ENCODE measurements at regions not wholly inside any gene's neighbourhood (a gene's known extent, or its start where the extent isn't known, plus 50 kb on each side); places are given as distances from the start of the nearest gene placed in this dataset.

DNA sequence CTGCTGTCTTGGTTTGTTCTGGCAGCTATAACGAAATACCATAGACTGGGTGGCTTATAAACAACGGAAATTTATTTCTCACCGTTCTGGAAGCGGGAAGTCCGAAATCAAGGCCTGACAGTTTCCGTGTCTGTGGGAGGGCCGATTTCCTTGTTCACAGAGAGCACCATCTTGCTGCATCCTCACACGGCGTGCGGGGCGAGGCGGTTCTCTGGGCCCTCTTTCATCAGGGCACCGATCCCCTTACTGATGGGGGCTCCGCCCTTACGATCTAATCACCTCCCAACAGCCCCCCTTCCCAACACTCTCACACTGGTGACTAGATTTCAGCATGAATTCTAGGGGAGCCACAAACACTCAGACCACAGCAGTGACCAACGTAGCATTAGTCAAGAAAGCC, 578.3 kb upstream of the FAT1 start:
- intact Hi-C loops (cut with micrococcal nuclease), result no loop called here
- TF ChIP-seq, protein P1, sequence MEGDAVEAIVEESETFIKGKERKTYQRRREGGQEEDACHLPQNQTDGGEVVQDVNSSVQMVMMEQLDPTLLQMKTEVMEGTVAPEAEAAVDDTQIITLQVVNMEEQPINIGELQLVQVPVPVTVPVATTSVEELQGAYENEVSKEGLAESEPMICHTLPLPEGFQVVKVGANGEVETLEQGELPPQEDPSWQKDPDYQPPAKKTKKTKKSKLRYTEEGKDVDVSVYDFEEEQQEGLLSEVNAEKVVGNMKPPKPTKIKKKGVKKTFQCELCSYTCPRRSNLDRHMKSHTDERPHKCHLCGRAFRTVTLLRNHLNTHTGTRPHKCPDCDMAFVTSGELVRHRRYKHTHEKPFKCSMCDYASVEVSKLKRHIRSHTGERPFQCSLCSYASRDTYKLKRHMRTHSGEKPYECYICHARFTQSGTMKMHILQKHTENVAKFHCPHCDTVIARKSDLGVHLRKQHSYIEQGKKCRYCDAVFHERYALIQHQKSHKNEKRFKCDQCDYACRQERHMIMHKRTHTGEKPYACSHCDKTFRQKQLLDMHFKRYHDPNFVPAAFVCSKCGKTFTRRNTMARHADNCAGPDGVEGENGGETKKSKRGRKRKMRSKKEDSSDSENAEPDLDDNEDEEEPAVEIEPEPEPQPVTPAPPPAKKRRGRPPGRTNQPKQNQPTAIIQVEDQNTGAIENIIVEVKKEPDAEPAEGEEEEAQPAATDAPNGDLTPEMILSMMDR (IDR thresholded peaks at IDR 0.05), result no peak
- Histone ChIP-seq H3K9ac (ENCODE audit: insufficient read depth, low read length, poor library complexity, severe bottlenecking) (no peak overlapping the region), H3K4me1 (ENCODE audit: control insufficient read depth in 1 of 2, insufficient read depth in 2 of 2, low read length in 2 of 2) (no peaks in the 10 kb centered on the region), H3K4me2 (replicated peaks; ENCODE audit: extremely low read depth, low read length, poor library complexity, severe bottlenecking) (no peak overlapping the region), H3K36me3 (replicated peaks in 1 of 2; ENCODE audit: control insufficient read depth in 1 of 2, insufficient read depth in 2 of 2, low read length in 2 of 2) (no peaks in the 10 kb centered on the region), H2AFZ (ENCODE audit: insufficient read depth, low read depth, low read length, poor library complexity, severe bottlenecking) (no peak overlapping the region), H3K27ac (ENCODE audit: low read depth in 1 of 2, low read length in 2 of 2) (no peak overlapping the region), H3K79me2 (ENCODE audit: insufficient read depth, low read length) (no peaks in the 10 kb centered on the region), H3K27me3 (ENCODE audit: control insufficient read depth in 2 of 2, insufficient read depth in 2 of 2, low read length in 2 of 2) (no peaks in the 10 kb centered on the region), H3K4me3 (replicated peaks in 1 of 3; ENCODE audit: low read depth in 2 of 3, low read length in 3 of 3) (no peak overlapping the region), H3K9me3 (replicated peaks in 1 of 2; ENCODE audit: control insufficient read depth in 1 of 2, insufficient read depth in 1 of 2, low read length in 2 of 2) (peaks cover 13 to 18% of the 10 kb centered on the region in 2 donors), H4K20me1 (ENCODE audit: insufficient read depth, low read length) (no peaks in the 10 kb centered on the region)
- H3K27ac Mint-ChIP-seq, result no peak overlapping the region
- no peaks in the 10 kb centered on the region for H3K36me3 Mint-ChIP-seq
- 97% methylated on average over 14 of the region's 16 CpGs for WGBS (ENCODE audit: insufficient coverage)
- DNase-seq, result no peak
- H3K9me3 Mint-ChIP-seq, result peaks cover 3 to 13% (median 5%) of the 10 kb centered on the region in 7 donors
- H3K4me3 Mint-ChIP-seq, result no peak overlapping the region
- H3K27me3 Mint-ChIP-seq (ENCODE audit: low read depth in 3 of 3), result peaks cover 0 to 2% (median 0%) of the 10 kb centered on the region in 3 donors
- no peaks in the 10 kb centered on the region for H3K4me1 Mint-ChIP-seq

- Mint-ChIP-seq H3K27me3 (ENCODE audit: low read depth in 3 of 3) (peaks cover 0 to 2% (median 0%) of the 10 kb centered on the region in 3 donors), H3K9me3 (peaks cover 0 to 8% (median 3%) of the 10 kb centered on the region in 7 donors), H3K4me3 (no peak overlapping the region), H3K36me3 (no peaks in the 10 kb centered on the region), H3K4me1 (no peaks in the 10 kb centered on the region), H3K27ac (no peak overlapping the region)
- Histone ChIP-seq H3K4me3 (replicated peaks in 1 of 3; ENCODE audit: low read depth in 2 of 3, low read length in 3 of 3) (no peak overlapping the region), H4K20me1 (ENCODE audit: insufficient read depth, low read length) (no peaks in the 10 kb centered on the region), H2AFZ (ENCODE audit: insufficient read depth, low read depth, low read length, poor library complexity, severe bottlenecking) (no peak overlapping the region), H3K9me3 (replicated peaks in 1 of 2; ENCODE audit: control insufficient read depth in 1 of 2, insufficient read depth in 1 of 2, low read length in 2 of 2) (peaks cover 11 to 13% of the 10 kb centered on the region in 2 donors), H3K4me2 (replicated peaks; ENCODE audit: extremely low read depth, low read length, poor library complexity, severe bottlenecking) (no peak overlapping the region), H3K79me2 (ENCODE audit: insufficient read depth, low read length) (no peaks in the 10 kb centered on the region), H3K9ac (ENCODE audit: insufficient read depth, low read length, poor library complexity, severe bottlenecking) (no peak overlapping the region), H3K27ac (ENCODE audit: low read depth in 1 of 2, low read length in 2 of 2) (no peak overlapping the region), H3K4me1 (ENCODE audit: control insufficient read depth in 1 of 2, insufficient read depth in 2 of 2, low read length in 2 of 2) (no peaks in the 10 kb centered on the region), H3K36me3 (replicated peaks in 1 of 2; ENCODE audit: control insufficient read depth in 1 of 2, insufficient read depth in 2 of 2, low read length in 2 of 2) (no peaks in the 10 kb centered on the region), H3K27me3 (ENCODE audit: control insufficient read depth in 2 of 2, insufficient read depth in 2 of 2, low read length in 2 of 2) (no peaks in the 10 kb centered on the region)
- no CpG with 5 or more reads among the region's 6 CpGs for WGBS (ENCODE audit: insufficient coverage)
- DNase-seq, result no peak
- intact Hi-C loops (cut with micrococcal nuclease), result no loop called here
- TF ChIP-seq, protein P1 (IDR thresholded peaks at IDR 0.05), result no peak
Observed at GRCh38 chr4:187302457-187303150, 578.9 kb upstream of the FAT1 start.
